Embryonic facial prominence (tissue), 1 donor: ENCODE measurements at regions not wholly inside any gene's neighbourhood (a gene's known extent, or its start where the extent isn't known, plus 50 kb on each side); places are given as distances from the start of the nearest gene placed in this dataset.

ENCODE experiments used
- DNase-seq: peaks from one replicate; pipeline ENCODE4 v3.0.0-alpha.2; 2016; ENCODE audit errors: extremely low spot score

GRCh38 chr13:89704040-89704439 lies 1643.4 kb upstream of the MIR17HG start:
- no peak for DNase-seq

- DNase-seq = no peak
Measured at GRCh38 chr13:89708013-89708412, 1639.5 kb upstream of the MIR17HG start.

GRCh38 chr13:89721216-89721615 lies 1626.3 kb upstream of the MIR17HG start:
- no peak for DNase-seq

- DNase-seq = no peak
Measured at GRCh38 chr13:89726690-89727435, 1620.6 kb upstream of the MIR17HG start.

GRCh38 chr13:89733829-89734228 lies 1613.7 kb upstream of the MIR17HG start:
- DNase-seq = no peak

- DNase-seq = no peak
Measured at GRCh38 chr13:89737051-89737450, 1610.4 kb upstream of the MIR17HG start.

- no peak for DNase-seq
Measured at GRCh38 chr13:89738072-89738471, 1609.4 kb upstream of the MIR17HG start.

GRCh38 chr13:89740994-89741685 lies 1606.3 kb upstream of the MIR17HG start:
- no peak for DNase-seq

- DNase-seq = no peak
Measured at GRCh38 chr13:89746554-89746953, 1600.9 kb upstream of the MIR17HG start.

- DNase-seq = no peak
Measured at GRCh38 chr13:89748716-89749115, 1598.8 kb upstream of the MIR17HG start.

- DNase-seq = no peak
Measured at GRCh38 chr13:89749888-89750287, 1597.6 kb upstream of the MIR17HG start.

GRCh38 chr13:89750371-89750770 lies 1597.1 kb upstream of the MIR17HG start:
- DNase-seq = no peak

- DNase-seq = no peak
Measured at GRCh38 chr13:89751432-89751930, 1596.0 kb upstream of the MIR17HG start.

- no peak for DNase-seq
Measured at GRCh38 chr13:89752394-89752793, 1595.1 kb upstream of the MIR17HG start.

GRCh38 chr13:89755729-89756492 lies 1591.6 kb upstream of the MIR17HG start:
- no peak for DNase-seq

- DNase-seq = no peak
Measured at GRCh38 chr13:89763005-89763404, 1584.5 kb upstream of the MIR17HG start.

GRCh38 chr13:89783221-89783755 lies 1564.2 kb upstream of the MIR17HG start:
- DNase-seq = no peak

GRCh38 chr13:89784161-89784809 lies 1563.2 kb upstream of the MIR17HG start:
- no peak for DNase-seq

GRCh38 chr13:89786531-89786930 lies 1561.0 kb upstream of the MIR17HG start:
- peak; percentile 18 for DNase-seq

GRCh38 chr13:89790696-89791095 lies 1556.8 kb upstream of the MIR17HG start:
- no peak for DNase-seq

- DNase-seq = no peak
Measured at GRCh38 chr13:89791971-89792630, 1555.4 kb upstream of the MIR17HG start.
